HEK293 (cell line): ENCODE measurements at regions not wholly inside any gene's neighbourhood (a gene's known extent, or its start where the extent isn't known, plus 50 kb on each side); places are given as distances from the start of the nearest gene placed in this dataset.

Source experiments
- BCL11A ChIP-seq: fragments of 450-650 bp; formaldehyde crosslinking; IDR thresholded peaks from 2 replicates; pipeline ENCODE4 v1.5.1; 2016; ENCODE audit warnings: low read depth, missing biosample characterization, missing genetic modification characterization
- CTCF ChIP-seq: fragments of 450-650 bp; formaldehyde crosslinking; IDR thresholded peaks from 2 replicates; pipeline ENCODE4 v1.5.1; 2016; ENCODE audit warnings: missing biosample characterization, missing genetic modification characterization
- TCF7L2 ChIP-seq: IDR thresholded peaks from 2 replicates; pipeline ENCODE4 v1.6.1; 2011; ENCODE audit warnings: low read depth, mild to moderate bottlenecking, inconsistent platforms, low read length, moderate library complexity, borderline replicate concordance

GRCh38 chr4:84050015-84050414 lies 449.1 kb downstream of the NKX6-1 start:
- no peak for TF ChIP-seq TCF7L2
- TF ChIP-seq CTCF (tag by site-specific recombination) = no peak
- TF ChIP-seq BCL11A = no peak
